ENCODE measurements at regions not wholly inside any gene's neighbourhood (a gene's known extent, or its start where the extent isn't known, plus 50 kb on each side); places are given as distances from the start of the nearest gene placed in this dataset.

DNA sequence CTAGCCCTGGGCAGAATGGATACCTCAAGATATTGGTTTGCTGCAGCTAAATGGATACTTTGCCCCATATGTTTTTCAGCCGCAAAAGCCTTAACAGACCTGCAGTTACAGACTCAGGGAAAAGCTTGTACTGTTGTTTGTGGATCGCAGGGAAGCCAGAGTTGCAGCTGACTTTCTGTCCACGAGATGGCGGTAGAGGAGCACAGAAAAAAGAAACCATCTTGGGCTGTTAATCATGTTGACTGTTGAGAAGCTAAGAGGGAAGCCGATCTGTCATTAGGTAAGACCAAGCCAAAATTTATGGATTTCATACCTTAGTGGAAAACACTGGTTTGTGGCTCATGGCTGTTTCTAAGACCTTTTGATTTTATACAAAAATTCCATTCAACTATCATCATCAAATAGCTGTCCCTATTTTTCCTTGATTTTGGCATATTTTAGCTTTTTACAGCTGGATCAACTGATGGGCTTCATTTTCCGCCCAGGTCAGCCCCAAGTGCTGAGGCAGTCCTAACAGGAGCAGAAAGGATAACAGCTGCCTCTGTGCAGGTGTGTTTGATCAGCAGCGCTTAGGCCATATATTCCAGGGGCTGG lies 205.7 kb upstream of the ZPLD1 start (continued):
- TF ChIP-seq ZNF70 (CRISPR knock-in tag; IDR thresholded peaks at IDR 0.05) (no peak), TOX (CRISPR knock-in tag; IDR thresholded peaks at IDR 0.05; ENCODE audit: borderline replicate concordance) (no peak)

DNA sequence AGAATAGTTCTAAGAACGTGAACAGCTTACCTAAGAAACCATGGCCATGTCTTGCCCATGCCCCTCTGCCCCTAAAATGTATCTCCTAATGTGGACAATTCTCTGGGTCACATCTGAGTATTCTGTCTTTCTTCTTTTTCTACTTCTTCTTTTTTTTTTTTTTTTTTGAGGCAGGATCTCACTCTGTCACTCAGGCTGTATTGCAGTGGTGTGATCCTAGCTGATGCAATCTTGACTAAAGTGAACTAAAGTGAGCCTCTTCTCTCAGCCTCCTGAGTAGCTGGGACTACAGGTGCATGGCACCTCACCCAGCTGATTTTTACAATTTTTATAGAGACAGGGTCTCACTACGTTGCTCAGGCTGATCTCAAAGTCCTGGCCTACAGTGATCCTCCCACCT lies 204.8 kb upstream of the ZPLD1 start:
- no peak for ATAC-seq
- TF ChIP-seq, protein P1, sequence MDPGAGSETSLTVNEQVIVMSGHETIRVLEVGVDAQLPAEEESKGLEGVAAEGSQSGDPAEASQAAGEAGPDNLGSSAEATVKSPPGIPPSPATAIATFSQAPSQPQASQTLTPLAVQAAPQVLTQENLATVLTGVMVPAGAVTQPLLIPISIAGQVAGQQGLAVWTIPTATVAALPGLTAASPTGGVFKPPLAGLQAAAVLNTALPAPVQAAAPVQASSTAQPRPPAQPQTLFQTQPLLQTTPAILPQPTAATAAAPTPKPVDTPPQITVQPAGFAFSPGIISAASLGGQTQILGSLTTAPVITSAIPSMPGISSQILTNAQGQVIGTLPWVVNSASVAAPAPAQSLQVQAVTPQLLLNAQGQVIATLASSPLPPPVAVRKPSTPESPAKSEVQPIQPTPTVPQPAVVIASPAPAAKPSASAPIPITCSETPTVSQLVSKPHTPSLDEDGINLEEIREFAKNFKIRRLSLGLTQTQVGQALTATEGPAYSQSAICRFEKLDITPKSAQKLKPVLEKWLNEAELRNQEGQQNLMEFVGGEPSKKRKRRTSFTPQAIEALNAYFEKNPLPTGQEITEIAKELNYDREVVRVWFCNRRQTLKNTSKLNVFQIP (CRISPR knock-in tag; IDR thresholded peaks at IDR 0.05; ENCODE audit: borderline replicate concordance, low read depth), result no peak
- TF ChIP-seq BACH2 (CRISPR knock-in tag; IDR thresholded peaks at IDR 0.05; ENCODE audit: borderline replicate concordance), result no peak

DNA sequence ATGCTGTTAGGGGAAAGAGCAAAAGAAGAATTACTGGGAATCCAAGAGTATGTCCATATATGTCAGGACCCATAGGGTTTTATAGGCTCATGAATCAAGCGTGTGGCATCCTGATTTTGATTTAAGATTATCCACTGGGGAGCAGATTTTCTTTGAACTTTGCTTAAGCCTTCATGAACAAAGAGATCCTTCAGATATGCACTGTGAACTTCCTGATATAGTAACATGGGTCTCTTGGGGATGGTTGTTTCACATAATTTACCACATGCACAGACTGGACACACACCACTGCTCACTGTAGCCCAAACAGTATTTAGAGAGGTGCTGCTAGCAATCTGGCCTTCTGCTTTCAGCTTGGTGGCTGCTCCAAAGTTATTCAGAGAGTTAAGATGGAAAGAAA lies 200.9 kb upstream of the ZPLD1 start:
- no peak for ATAC-seq

DNA sequence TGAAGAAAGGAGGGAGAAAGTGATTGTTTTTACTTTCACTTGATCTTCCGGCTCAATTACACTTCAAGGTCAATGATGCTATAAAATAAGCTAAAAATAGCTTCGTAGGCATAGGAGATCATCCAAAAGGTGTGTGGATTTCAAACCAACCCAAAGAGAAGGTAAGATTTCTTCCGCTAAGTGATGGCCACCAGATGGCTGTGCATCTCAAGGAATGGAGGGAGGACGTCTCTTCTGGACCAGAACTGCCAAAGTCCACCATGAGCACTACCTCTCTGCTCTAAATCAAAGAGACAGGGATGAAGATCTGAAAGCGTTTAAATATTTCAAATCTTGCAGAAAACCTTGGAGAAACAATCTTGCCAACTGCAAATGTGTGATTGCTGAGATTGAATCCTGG lies 199.1 kb upstream of the ZPLD1 start:
- no peak for ATAC-seq
- TF ChIP-seq CSDC2 (CRISPR knock-in tag; IDR thresholded peaks at IDR 0.05), result no peak
- TF ChIP-seq, protein P1 (CRISPR knock-in tag; IDR thresholded peaks at IDR 0.05; ENCODE audit: borderline replicate concordance, low read depth), result no peak
- TF ChIP-seq, protein P2, sequence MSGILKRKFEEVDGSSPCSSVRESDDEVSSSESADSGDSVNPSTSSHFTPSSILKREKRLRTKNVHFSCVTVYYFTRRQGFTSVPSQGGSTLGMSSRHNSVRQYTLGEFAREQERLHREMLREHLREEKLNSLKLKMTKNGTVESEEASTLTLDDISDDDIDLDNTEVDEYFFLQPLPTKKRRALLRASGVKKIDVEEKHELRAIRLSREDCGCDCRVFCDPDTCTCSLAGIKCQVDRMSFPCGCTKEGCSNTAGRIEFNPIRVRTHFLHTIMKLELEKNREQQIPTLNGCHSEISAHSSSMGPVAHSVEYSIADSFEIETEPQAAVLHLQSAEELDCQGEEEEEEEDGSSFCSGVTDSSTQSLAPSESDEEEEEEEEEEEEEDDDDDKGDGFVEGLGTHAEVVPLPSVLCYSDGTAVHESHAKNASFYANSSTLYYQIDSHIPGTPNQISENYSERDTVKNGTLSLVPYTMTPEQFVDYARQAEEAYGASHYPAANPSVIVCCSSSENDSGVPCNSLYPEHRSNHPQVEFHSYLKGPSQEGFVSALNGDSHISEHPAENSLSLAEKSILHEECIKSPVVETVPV (CRISPR knock-in tag; IDR thresholded peaks at IDR 0.05), result no peak
- no peak for TF ChIP-seq SNAI2 (CRISPR knock-in tag; IDR thresholded peaks at IDR 0.05)
- no peak for TF ChIP-seq ZC3H10 (CRISPR knock-in tag; IDR thresholded peaks at IDR 0.05)
- TF ChIP-seq, protein P3, sequence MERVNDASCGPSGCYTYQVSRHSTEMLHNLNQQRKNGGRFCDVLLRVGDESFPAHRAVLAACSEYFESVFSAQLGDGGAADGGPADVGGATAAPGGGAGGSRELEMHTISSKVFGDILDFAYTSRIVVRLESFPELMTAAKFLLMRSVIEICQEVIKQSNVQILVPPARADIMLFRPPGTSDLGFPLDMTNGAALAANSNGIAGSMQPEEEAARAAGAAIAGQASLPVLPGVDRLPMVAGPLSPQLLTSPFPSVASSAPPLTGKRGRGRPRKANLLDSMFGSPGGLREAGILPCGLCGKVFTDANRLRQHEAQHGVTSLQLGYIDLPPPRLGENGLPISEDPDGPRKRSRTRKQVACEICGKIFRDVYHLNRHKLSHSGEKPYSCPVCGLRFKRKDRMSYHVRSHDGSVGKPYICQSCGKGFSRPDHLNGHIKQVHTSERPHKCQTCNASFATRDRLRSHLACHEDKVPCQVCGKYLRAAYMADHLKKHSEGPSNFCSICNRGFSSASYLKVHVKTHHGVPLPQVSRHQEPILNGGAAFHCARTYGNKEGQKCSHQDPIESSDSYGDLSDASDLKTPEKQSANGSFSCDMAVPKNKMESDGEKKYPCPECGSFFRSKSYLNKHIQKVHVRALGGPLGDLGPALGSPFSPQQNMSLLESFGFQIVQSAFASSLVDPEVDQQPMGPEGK (CRISPR knock-in tag; IDR thresholded peaks at IDR 0.05; ENCODE audit: borderline replicate concordance), result no peak

More for the DNA sequence above, 200.9 kb upstream of the ZPLD1 start:
- TF ChIP-seq, protein P3 (CRISPR knock-in tag; IDR thresholded peaks at IDR 0.05; ENCODE audit: borderline replicate concordance), result no peak
- no peak for TF ChIP-seq ISL1 (CRISPR knock-in tag; IDR thresholded peaks at IDR 0.05)
- TF ChIP-seq CSDC2 (CRISPR knock-in tag; IDR thresholded peaks at IDR 0.05), result no peak
- no peak for TF ChIP-seq ZFP30 (CRISPR knock-in tag; IDR thresholded peaks at IDR 0.05)
- TF ChIP-seq ZFP3 (CRISPR knock-in tag; IDR thresholded peaks at IDR 0.05), result no peak
- no peak for TF ChIP-seq TCF4 (CRISPR knock-in tag; IDR thresholded peaks at IDR 0.05; ENCODE audit: borderline replicate concordance)
- TF ChIP-seq OSR1 (CRISPR knock-in tag; IDR thresholded peaks at IDR 0.05), result no peak
- no peak for TF ChIP-seq ZNF8 (CRISPR knock-in tag; IDR thresholded peaks at IDR 0.05)
- TF ChIP-seq ESRRG (CRISPR knock-in tag; IDR thresholded peaks at IDR 0.05), result no peak
- TF ChIP-seq TOX (CRISPR knock-in tag; IDR thresholded peaks at IDR 0.05; ENCODE audit: borderline replicate concordance), result no peak
- no peak for TF ChIP-seq RARB (CRISPR knock-in tag; IDR thresholded peaks at IDR 0.05)
- TF ChIP-seq ZNF565 (CRISPR knock-in tag; conservative IDR thresholded peaks at IDR 0.05; ENCODE audit: low read depth), result no peak
- TF ChIP-seq, protein P1 (CRISPR knock-in tag; IDR thresholded peaks at IDR 0.05; ENCODE audit: borderline replicate concordance, low read depth), result no peak
- TF ChIP-seq, protein P4, sequence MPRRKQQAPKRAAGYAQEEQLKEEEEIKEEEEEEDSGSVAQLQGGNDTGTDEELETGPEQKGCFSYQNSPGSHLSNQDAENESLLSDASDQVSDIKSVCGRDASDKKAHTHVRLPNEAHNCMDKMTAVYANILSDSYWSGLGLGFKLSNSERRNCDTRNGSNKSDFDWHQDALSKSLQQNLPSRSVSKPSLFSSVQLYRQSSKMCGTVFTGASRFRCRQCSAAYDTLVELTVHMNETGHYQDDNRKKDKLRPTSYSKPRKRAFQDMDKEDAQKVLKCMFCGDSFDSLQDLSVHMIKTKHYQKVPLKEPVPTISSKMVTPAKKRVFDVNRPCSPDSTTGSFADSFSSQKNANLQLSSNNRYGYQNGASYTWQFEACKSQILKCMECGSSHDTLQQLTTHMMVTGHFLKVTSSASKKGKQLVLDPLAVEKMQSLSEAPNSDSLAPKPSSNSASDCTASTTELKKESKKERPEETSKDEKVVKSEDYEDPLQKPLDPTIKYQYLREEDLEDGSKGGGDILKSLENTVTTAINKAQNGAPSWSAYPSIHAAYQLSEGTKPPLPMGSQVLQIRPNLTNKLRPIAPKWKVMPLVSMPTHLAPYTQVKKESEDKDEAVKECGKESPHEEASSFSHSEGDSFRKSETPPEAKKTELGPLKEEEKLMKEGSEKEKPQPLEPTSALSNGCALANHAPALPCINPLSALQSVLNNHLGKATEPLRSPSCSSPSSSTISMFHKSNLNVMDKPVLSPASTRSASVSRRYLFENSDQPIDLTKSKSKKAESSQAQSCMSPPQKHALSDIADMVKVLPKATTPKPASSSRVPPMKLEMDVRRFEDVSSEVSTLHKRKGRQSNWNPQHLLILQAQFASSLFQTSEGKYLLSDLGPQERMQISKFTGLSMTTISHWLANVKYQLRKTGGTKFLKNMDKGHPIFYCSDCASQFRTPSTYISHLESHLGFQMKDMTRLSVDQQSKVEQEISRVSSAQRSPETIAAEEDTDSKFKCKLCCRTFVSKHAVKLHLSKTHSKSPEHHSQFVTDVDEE (CRISPR knock-in tag; IDR thresholded peaks at IDR 0.05), result no peak
- no peak for TF ChIP-seq PPARA (CRISPR knock-in tag; IDR thresholded peaks at IDR 0.05; ENCODE audit: borderline replicate concordance)
- TF ChIP-seq, protein P5, sequence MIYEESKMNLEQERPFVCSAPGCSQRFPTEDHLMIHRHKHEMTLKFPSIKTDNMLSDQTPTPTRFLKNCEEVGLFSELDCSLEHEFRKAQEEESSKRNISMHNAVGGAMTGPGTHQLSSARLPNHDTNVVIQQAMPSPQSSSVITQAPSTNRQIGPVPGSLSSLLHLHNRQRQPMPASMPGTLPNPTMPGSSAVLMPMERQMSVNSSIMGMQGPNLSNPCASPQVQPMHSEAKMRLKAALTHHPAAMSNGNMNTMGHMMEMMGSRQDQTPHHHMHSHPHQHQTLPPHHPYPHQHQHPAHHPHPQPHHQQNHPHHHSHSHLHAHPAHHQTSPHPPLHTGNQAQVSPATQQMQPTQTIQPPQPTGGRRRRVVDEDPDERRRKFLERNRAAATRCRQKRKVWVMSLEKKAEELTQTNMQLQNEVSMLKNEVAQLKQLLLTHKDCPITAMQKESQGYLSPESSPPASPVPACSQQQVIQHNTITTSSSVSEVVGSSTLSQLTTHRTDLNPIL (CRISPR knock-in tag; IDR thresholded peaks at IDR 0.05; ENCODE audit: low read depth), result no peak
- no peak for TF ChIP-seq SNAI2 (CRISPR knock-in tag; IDR thresholded peaks at IDR 0.05)
- no peak for TF ChIP-seq ZC3H10 (CRISPR knock-in tag; IDR thresholded peaks at IDR 0.05)
- TF ChIP-seq ZNF70 (CRISPR knock-in tag; IDR thresholded peaks at IDR 0.05), result no peak
